Endothelial cell of umbilical vein (primary cell): ENCODE measurements at regions not wholly inside any gene's neighbourhood (a gene's known extent, or its start where the extent isn't known, plus 50 kb on each side); places are given as distances from the start of the nearest gene placed in this dataset.

Experiments
- BruUV-seq: library from RNA; stranded (reverse); fragments of 400-500 nt; replicated peaks from 2 replicates; lab custom pipeline; 2021; lab: Mats Ljungman, UMichigan
- CTCF ChIA-PET: fragments of 300-600, 350-600 bp; sonication (Branson Sonifier 250); formaldehyde crosslinking; loops from one replicate; lab custom pipeline; 2021; ENCODE audit warnings: antibody characterized with exemption, inconsistent platforms; lab: Charles Lee
- POLR2A ChIA-PET: fragments of 300-600, 350-600 bp; sonication (Branson Sonifier 250); formaldehyde crosslinking; loops from one replicate; lab custom pipeline; 2021; ENCODE audit warnings: antibody characterized with exemption, inconsistent platforms; lab: Charles Lee
- DNase-seq: peaks from one replicate; pipeline ENCODE4 v3.0.0-alpha.2; 2011; ENCODE audit warnings: low read depth, low spot score
- FAIRE-seq: peaks from 2 replicates; lab custom pipeline; 2011; peaks lifted over from hg19 to GRCh38; lab: Jason Lieb, UNC
- H2AFZ ChIP-seq: 2 replicates; pipeline ENCODE4 v1.6.0; 2012; ENCODE audit warnings: low read depth, low read length, control low read depth, inconsistent platforms
- H3K27ac ChIP-seq: 2 replicates; pipeline ENCODE4 v1.5.1; 2011; ENCODE audit warnings: low read depth, mild to moderate bottlenecking, control low read depth, low read length, moderate library complexity; ENCODE audit not compliant: insufficient read depth
- H3K27me3 ChIP-seq, 2 experiments: 2 replicates each; pipeline versions ENCODE4 v1.6.0 to v1.6.1; 2011; ENCODE audit warnings: low read length in 2 of 2, mixed read lengths in 1 of 2; ENCODE audit not compliant: control insufficient read depth in 2 of 2, insufficient read depth in 2 of 2
- H3K36me3 ChIP-seq, 2 experiments: 2 replicates in 1 of 2; 3 replicates in 1 of 2; pipeline ENCODE4 v1.5.1; 2011; ENCODE audit warnings: low read length in 2 of 2, mild to moderate bottlenecking in 1 of 2, moderate library complexity in 1 of 2; ENCODE audit not compliant: control insufficient read depth in 2 of 2, insufficient read depth in 2 of 2; ENCODE audit errors: extremely low read depth in 1 of 2
- H3K4me1 ChIP-seq: 3 replicates; pipeline ENCODE4 v1.5.1; 2011; ENCODE audit warnings: mild to moderate bottlenecking, low read length; ENCODE audit not compliant: control insufficient read depth, insufficient read depth; ENCODE audit errors: extremely low read depth
- H3K4me2 ChIP-seq: 2 replicates; pipeline ENCODE4 v1.6.1; 2011; ENCODE audit warnings: low read length, control low read depth, mixed read lengths; ENCODE audit not compliant: insufficient read depth
- H3K4me3 ChIP-seq, 3 experiments: fragments of 200-600 bp in 1 of 3; sonication (generic), shearing (Covaris generic) in 1 of 3; replicated peaks in 1 of 3; 2 replicates each; pipeline ENCODE4 v1.5.1; 2011 to 2016; ENCODE audit warnings: control low read depth in 3 of 3, low read length in 3 of 3, mild to moderate bottlenecking in 2 of 3, inconsistent platforms in 1 of 3, low read depth in 1 of 3, moderate library complexity in 1 of 3; ENCODE audit not compliant: insufficient read depth in 1 of 3
- H3K79me2 ChIP-seq: 2 replicates; pipeline ENCODE4 v1.6.0; 2012; ENCODE audit warnings: low read length, inconsistent platforms; ENCODE audit not compliant: control insufficient read depth, insufficient read depth
- H3K9ac ChIP-seq: replicated peaks from 2 replicates; pipeline ENCODE3; 2011; ENCODE audit warnings: low read length, control low read depth; ENCODE audit not compliant: insufficient read depth; ENCODE audit errors: extremely low read depth
- H3K9me1 ChIP-seq: replicated peaks from 3 replicates; pipeline ENCODE4 v1.6.0; 2011; ENCODE audit warnings: mild to moderate bottlenecking, low read length; ENCODE audit not compliant: control insufficient read depth, insufficient read depth; ENCODE audit errors: extremely low read depth
- H3K9me3 ChIP-seq: replicated peaks from 2 replicates; pipeline ENCODE4 v1.5.1; 2012; ENCODE audit warnings: low read length, inconsistent platforms; ENCODE audit not compliant: control insufficient read depth, insufficient read depth
- H4K20me1 ChIP-seq: replicated peaks from 2 replicates; pipeline ENCODE3; 2011; ENCODE audit warnings: mild to moderate bottlenecking, low read length; ENCODE audit not compliant: control insufficient read depth, insufficient read depth; ENCODE audit errors: extremely low read depth
- CTCF ChIP-seq, 2 donors: IDR thresholded peaks; 1 replicate in 1 of 2; 2 replicates in 1 of 2; pipeline ENCODE4 v1.5.1; 2011; ENCODE audit warnings: low read length in 2 of 2, mild to moderate bottlenecking in 2 of 2, moderate library complexity in 2 of 2, control low read depth in 1 of 2, inconsistent platforms in 1 of 2, low read depth in 1 of 2; ENCODE audit not compliant: insufficient read depth in 1 of 2; ENCODE audit errors: extremely low read depth in 1 of 2
- EZH2 ChIP-seq: IDR thresholded peaks from 2 replicates; pipeline ENCODE4 v1.6.1; 2012; ENCODE audit warnings: borderline replicate concordance, low read depth, mild to moderate bottlenecking, moderate library complexity, low read length, inconsistent platforms; ENCODE audit not compliant: severe bottlenecking
- FOS ChIP-seq: IDR thresholded peaks from 2 replicates; pipeline ENCODE4 v1.6.1; 2011; ENCODE audit warnings: mild to moderate bottlenecking, low read length, moderate library complexity, borderline replicate concordance; ENCODE audit not compliant: insufficient read depth
- GATA2 ChIP-seq: IDR thresholded peaks from 2 replicates; pipeline ENCODE4 v1.7.0; 2011; ENCODE audit warnings: low read depth, mild to moderate bottlenecking, moderate library complexity, mixed read lengths, low read length; ENCODE audit not compliant: insufficient read length, insufficient read depth
- JUN ChIP-seq: IDR thresholded peaks from 2 replicates; pipeline ENCODE4 v1.6.1; 2011; ENCODE audit warnings: borderline replicate concordance, low read depth; ENCODE audit not compliant: insufficient read length, insufficient read depth
- MAX ChIP-seq: IDR thresholded peaks from 2 replicates; pipeline ENCODE4 v1.6.1; 2011; ENCODE audit not compliant: insufficient read depth, insufficient read length
- POLR2AphosphoS5 ChIP-seq: IDR thresholded peaks from 2 replicates; pipeline ENCODE4 v1.6.1; 2012; ENCODE audit warnings: low read depth, mild to moderate bottlenecking, control low read depth, low read length, moderate library complexity; ENCODE audit not compliant: insufficient read depth
- dilution Hi-C: fragments of 300-500 bp; cut with MboI; formaldehyde crosslinking; loops from one replicate; pipeline ENCODE4 v1.15.0; 2019; ENCODE audit warnings: low sequenced_read_pairs; ENCODE audit not compliant: extremely low pct_ligation_motif_present
- intact Hi-C: fragments of 100-400 bp; cut with micrococcal nuclease; formaldehyde crosslinking; loops from one replicate; pipeline ENCODE4 v1.10.0; 2022

- dilution Hi-C loops (no loop called here), intact Hi-C loops (no loop called here)
- Histone ChIP-seq H3K36me3 (no peaks in the 10 kb centered on the region), H3K79me2 (no peaks in the 10 kb centered on the region), H3K27me3 (no peaks in the 10 kb centered on the region), H3K9ac (no peak overlapping the region), H3K9me3 (no peaks in the 10 kb centered on the region), H3K9me1 (no peaks in the 10 kb centered on the region), H3K4me3 (no peak overlapping the region), H3K27ac (no peak overlapping the region), H2AFZ (no peak overlapping the region), H3K4me2 (no peak overlapping the region), H4K20me1 (no peaks in the 10 kb centered on the region), H3K4me1 (no peaks in the 10 kb centered on the region)
- FAIRE-seq (no peak), DNase-seq (no peak)
- ChIA-PET CTCF (no interaction called here), POLR2A (no interaction called here)
- no TSS peak for BruUV-seq
- TF ChIP-seq EZH2 (no peak), GATA2 (no peak)
Measured at GRCh38 chr11:39288011-39288410, 2171.4 kb downstream of the LRRC4C start.

GRCh38 chr11:39268176-39268690, 2191.2 kb downstream of the LRRC4C start:
- no peak for DNase-seq
- CTCF ChIA-PET, result no interaction called here
- no peaks in the 10 kb centered on the region for H4K20me1 ChIP-seq
- dilution Hi-C loops, result no loop called here
- H3K9me3 ChIP-seq, result no peaks in the 10 kb centered on the region
- intact Hi-C loops, result no loop called here
- H2AFZ ChIP-seq, result no peak overlapping the region
- H3K4me3 ChIP-seq, result no peak overlapping the region
- H3K36me3 ChIP-seq, result no peaks in the 10 kb centered on the region
- no peak overlapping the region for H3K4me2 ChIP-seq
- H3K9ac ChIP-seq, result no peak overlapping the region
- H3K9me1 ChIP-seq, result no peaks in the 10 kb centered on the region
- no peaks in the 10 kb centered on the region for H3K4me1 ChIP-seq
- no peak overlapping the region for H3K27ac ChIP-seq
- no TSS peak for BruUV-seq
- H3K79me2 ChIP-seq, result no peaks in the 10 kb centered on the region
- no peak for FAIRE-seq
- TF ChIP-seq JUN (no peak), EZH2 (no peak), CTCF (IDR thresholded peaks at IDR 0.05; ENCODE audit: extremely low read depth in 1 of 2, insufficient read depth in 1 of 2, low read depth in 1 of 2, low read length in 2 of 2) (no peak), POLR2AphosphoS5 (no peak), FOS (no peak), MAX (no peak)
- POLR2A ChIA-PET, result no interaction called here
- no peaks in the 10 kb centered on the region for H3K27me3 ChIP-seq
